Lower leg skin (tissue), 4 donors: ENCODE measurements at regions not wholly inside any gene's neighbourhood (a gene's known extent, or its start where the extent isn't known, plus 50 kb on each side); places are given as distances from the start of the nearest gene placed in this dataset.

Experiments
- DNase-seq, 2 donors: peaks; one replicate each; pipeline ENCODE4 v3.0.0-alpha.2; 2019; ENCODE audit warnings: low spot score in 2 of 2
- H3K4me3 ChIP-seq: fragments of 200-600 bp; sonication (generic); 2 replicates; pipeline ENCODE4 v1.5.1; 2017; ENCODE audit warnings: mild to moderate bottlenecking, low read depth; ENCODE audit not compliant: poor library complexity, severe bottlenecking
- CTCF ChIP-seq, 3 donors: fragments of 450-650 bp; IDR thresholded peaks; one replicate each; pipeline ENCODE4 v1.5.1; 2016; ENCODE audit warnings: antibody characterized with exemption in 3 of 3, mild to moderate bottlenecking in 3 of 3, moderate library complexity in 2 of 3
- POLR2A ChIP-seq, 2 donors: fragments of 450-650 bp; IDR thresholded peaks; one replicate each; pipeline ENCODE4 v1.6.1; 2016 to 2017; ENCODE audit warnings: antibody characterized with exemption in 2 of 2, mild to moderate bottlenecking in 1 of 2, moderate library complexity in 1 of 2
- WGBS, 2 donors: methylation state at CpG; one replicate each; pipeline ENCODE4 v1.1.5; 2018; 5-methylcytosine and 5-hydroxymethylcytosine counted together
- intact Hi-C: fragments of 100-400 bp; cut with DNase I; formaldehyde crosslinking; loops from one replicate; pipeline ENCODE4 v1.15.0; 2023; ENCODE audit warnings: low total_unique reads

- WGBS, 2 donors = 52 to 56% methylated on average over 4 of the region's 4 CpGs
- intact Hi-C loops = no loop called here
- TF ChIP-seq CTCF (IDR thresholded peaks at IDR 0.05) (no peak), POLR2A (IDR thresholded peaks at IDR 0.05) (no peak)
- no peak for DNase-seq
- no peak overlapping the region for H3K4me3 ChIP-seq
Measured at GRCh38 chr4:12206091-12206490, 777.4 kb upstream of the HS3ST1 start.

- 67 to 79% methylated on average over 4 of the region's 4 CpGs for WGBS, 2 donors
- intact Hi-C loops = no loop called here
- TF ChIP-seq CTCF (IDR thresholded peaks at IDR 0.05) = no peak
- TF ChIP-seq POLR2A (IDR thresholded peaks at IDR 0.05) = no peak
- no peak overlapping the region for H3K4me3 ChIP-seq
- no peak for DNase-seq
Measured at GRCh38 chr4:12203945-12204344, 775.3 kb upstream of the HS3ST1 start.

GRCh38 chr4:12200226-12200625 is 771.5 kb upstream of the HS3ST1 start:
- intact Hi-C loops = no loop called here
- DNase-seq = no peak
- no peak overlapping the region for H3K4me3 ChIP-seq
- WGBS, 2 donors = 66% methylated on average over 3 of the region's 3 CpGs
- no peak for TF ChIP-seq POLR2A (IDR thresholded peaks at IDR 0.05)
- no peak for TF ChIP-seq CTCF (IDR thresholded peaks at IDR 0.05)

- 36 to 42% methylated on average over 2 of the region's 2 CpGs for WGBS, 2 donors
- H3K4me3 ChIP-seq = no peak overlapping the region
- DNase-seq = no peak
- intact Hi-C loops = no loop called here
- no peak for TF ChIP-seq CTCF (IDR thresholded peaks at IDR 0.05)
- TF ChIP-seq POLR2A (IDR thresholded peaks at IDR 0.05) = no peak
Measured at GRCh38 chr4:12186526-12186925, 757.8 kb upstream of the HS3ST1 start.

- no peak overlapping the region for H3K4me3 ChIP-seq
- 51 to 53% methylated on average over 11 of the region's 11 CpGs for WGBS, 2 donors
- TF ChIP-seq POLR2A (IDR thresholded peaks at IDR 0.05) = no peak
- no peak for TF ChIP-seq CTCF (IDR thresholded peaks at IDR 0.05)
- DNase-seq = no peak
- intact Hi-C loops = no loop called here
Measured at GRCh38 chr4:12178614-12179610, 750.2 kb upstream of the HS3ST1 start.
